DOHH2 (cell line): ENCODE measurements at regions not wholly inside any gene's neighbourhood (a gene's known extent, or its start where the extent isn't known, plus 50 kb on each side); places are given as distances from the start of the nearest gene placed in this dataset.

Experiments used
- H3F3A ChIP-seq: fragments of 200-600 bp; sonication (generic), shearing (Covaris generic); 2 replicates; pipeline ENCODE4 v1.6.0; 2016; ENCODE audit warnings: antibody characterized with exemption, mild to moderate bottlenecking; ENCODE audit not compliant: control insufficient read depth, insufficient read depth
- H3K27ac ChIP-seq: fragments of 200-600 bp; sonication (generic); 2 replicates; pipeline ENCODE4 v1.5.1; 2014; ENCODE audit warnings: low read depth, mild to moderate bottlenecking, low read length, moderate library complexity
- H3K27me3 ChIP-seq: fragments of 200-600 bp; sonication (generic); 2 replicates; pipeline ENCODE4 v1.6.1; 2014; ENCODE audit warnings: mild to moderate bottlenecking, low read length, mixed read lengths; ENCODE audit not compliant: control insufficient read depth
- H3K36me3 ChIP-seq: fragments of 200-600 bp; sonication (generic); 2 replicates; pipeline ENCODE4 v1.6.1; 2014; ENCODE audit warnings: mild to moderate bottlenecking, low read length, moderate library complexity, mixed read lengths; ENCODE audit not compliant: control insufficient read depth
- H3K4me1 ChIP-seq: fragments of 200-600 bp; sonication (generic); 2 replicates; pipeline ENCODE4 v1.6.1; 2014; ENCODE audit warnings: mild to moderate bottlenecking, low read length, mixed read lengths; ENCODE audit not compliant: control insufficient read depth
- H3K4me2 ChIP-seq: fragments of 200-600 bp; sonication (generic); 2 replicates; pipeline ENCODE4 v1.6.0; 2014; ENCODE audit warnings: mild to moderate bottlenecking, low read length, moderate library complexity
- H3K4me3 ChIP-seq: fragments of 200-600 bp; sonication (generic); 2 replicates; pipeline ENCODE4 v1.5.1; 2014; ENCODE audit warnings: mild to moderate bottlenecking, low read length, mixed read lengths
- H3K79me2 ChIP-seq: fragments of 200-600 bp; sonication (generic); 2 replicates; pipeline ENCODE4 v1.6.1; 2014; ENCODE audit warnings: mild to moderate bottlenecking, low read length, mixed read lengths; ENCODE audit not compliant: control insufficient read depth
- H3K9me2 ChIP-seq: fragments of 200-600 bp; sonication (generic); replicated peaks from 2 replicates; pipeline ENCODE4 v1.6.1; 2014; ENCODE audit warnings: mild to moderate bottlenecking, low read length, mixed read lengths; ENCODE audit not compliant: control insufficient read depth
- H3K9me3 ChIP-seq: fragments of 200-600 bp; sonication (generic); 2 replicates; pipeline ENCODE4 v1.6.1; 2014; ENCODE audit warnings: antibody characterized with exemption, low read length, mixed read lengths; ENCODE audit not compliant: control insufficient read depth, insufficient read depth
- H4K20me1 ChIP-seq: fragments of 200-600 bp; sonication (generic); 2 replicates; pipeline ENCODE4 v1.6.0; 2014; ENCODE audit warnings: low read depth, mild to moderate bottlenecking, antibody characterized with exemption, low read length, moderate library complexity; ENCODE audit not compliant: control insufficient read depth, insufficient read depth
- EZH2phosphoT487 ChIP-seq: fragments of 200-600 bp; sonication (generic); IDR thresholded peaks from 2 replicates; pipeline ENCODE4 v1.6.1; 2017; ENCODE audit warnings: borderline replicate concordance, mild to moderate bottlenecking, antibody characterized with exemption, low read length, moderate library complexity, mixed read lengths
- TF ChIP-seq, protein P1 (sequence below): fragments of 200-600 bp; sonication (generic); IDR thresholded peaks from one replicate; pipeline ENCODE4 v1.5.1; 2014; ENCODE audit warnings: antibody characterized with exemption, mild to moderate bottlenecking, low read depth, low read length; ENCODE audit not compliant: poor library complexity, severe bottlenecking

DNA sequence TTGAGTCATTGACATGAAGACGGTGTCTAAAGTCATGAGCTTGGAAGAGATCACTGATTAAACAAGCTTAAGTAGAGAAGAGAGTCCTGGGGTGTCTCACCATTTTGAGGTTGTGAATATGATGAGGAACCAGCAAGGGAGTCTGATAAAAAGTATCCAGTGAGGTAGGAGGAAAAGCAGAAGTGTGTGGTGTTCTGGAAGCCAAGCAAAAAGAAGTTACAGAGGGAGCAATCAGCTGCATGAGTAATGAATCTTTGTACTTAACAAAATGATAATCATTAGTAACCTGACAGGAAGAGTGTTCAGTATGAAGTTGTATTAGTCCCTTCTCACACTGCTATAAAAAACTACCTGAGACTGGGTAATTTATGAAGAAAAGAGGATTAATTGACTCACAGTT is 131.3 kb downstream of the C11orf87 start:
- no peaks in the 10 kb centered on the region for H4K20me1 ChIP-seq
- no peak for TF ChIP-seq EZH2phosphoT487
- TF ChIP-seq, protein P1, sequence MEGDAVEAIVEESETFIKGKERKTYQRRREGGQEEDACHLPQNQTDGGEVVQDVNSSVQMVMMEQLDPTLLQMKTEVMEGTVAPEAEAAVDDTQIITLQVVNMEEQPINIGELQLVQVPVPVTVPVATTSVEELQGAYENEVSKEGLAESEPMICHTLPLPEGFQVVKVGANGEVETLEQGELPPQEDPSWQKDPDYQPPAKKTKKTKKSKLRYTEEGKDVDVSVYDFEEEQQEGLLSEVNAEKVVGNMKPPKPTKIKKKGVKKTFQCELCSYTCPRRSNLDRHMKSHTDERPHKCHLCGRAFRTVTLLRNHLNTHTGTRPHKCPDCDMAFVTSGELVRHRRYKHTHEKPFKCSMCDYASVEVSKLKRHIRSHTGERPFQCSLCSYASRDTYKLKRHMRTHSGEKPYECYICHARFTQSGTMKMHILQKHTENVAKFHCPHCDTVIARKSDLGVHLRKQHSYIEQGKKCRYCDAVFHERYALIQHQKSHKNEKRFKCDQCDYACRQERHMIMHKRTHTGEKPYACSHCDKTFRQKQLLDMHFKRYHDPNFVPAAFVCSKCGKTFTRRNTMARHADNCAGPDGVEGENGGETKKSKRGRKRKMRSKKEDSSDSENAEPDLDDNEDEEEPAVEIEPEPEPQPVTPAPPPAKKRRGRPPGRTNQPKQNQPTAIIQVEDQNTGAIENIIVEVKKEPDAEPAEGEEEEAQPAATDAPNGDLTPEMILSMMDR, result no peak
- H3K4me2 ChIP-seq, result no peak overlapping the region
- H3F3A ChIP-seq, result no peaks in the 10 kb centered on the region
- H3K4me1 ChIP-seq, result no peaks in the 10 kb centered on the region
- no peak overlapping the region for H3K4me3 ChIP-seq
- no peaks in the 10 kb centered on the region for H3K79me2 ChIP-seq
- H3K9me3 ChIP-seq, result no peaks in the 10 kb centered on the region
- no peaks in the 10 kb centered on the region for H3K27me3 ChIP-seq
- no peaks in the 10 kb centered on the region for H3K9me2 ChIP-seq
- no peaks in the 10 kb centered on the region for H3K36me3 ChIP-seq
- H3K27ac ChIP-seq, result no peak overlapping the region

DNA sequence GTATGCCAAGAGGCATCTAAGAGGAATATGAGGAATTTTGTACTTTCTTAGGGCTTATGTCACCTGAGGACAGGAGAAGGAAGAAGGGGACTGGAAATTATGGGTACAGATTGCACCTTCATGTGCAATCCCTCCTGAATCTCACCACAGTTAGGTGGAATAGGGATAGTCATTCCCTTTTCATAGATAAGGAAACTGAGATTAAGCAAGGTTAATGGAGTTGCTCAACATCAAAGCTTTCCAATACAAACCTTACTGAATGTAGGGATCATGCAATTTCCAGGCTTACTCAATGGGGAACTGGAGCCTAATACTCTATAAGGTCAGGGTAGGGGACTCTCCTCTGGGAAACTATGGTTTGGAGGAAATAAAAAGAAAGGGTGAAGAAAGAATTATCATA is 133.0 kb downstream of the C11orf87 start:
- Histone ChIP-seq H3K9me3 (no peaks in the 10 kb centered on the region), H3K4me3 (no peak overlapping the region), H4K20me1 (no peaks in the 10 kb centered on the region), H3F3A (no peaks in the 10 kb centered on the region), H3K4me2 (no peak overlapping the region), H3K9me2 (no peaks in the 10 kb centered on the region), H3K36me3 (no peaks in the 10 kb centered on the region), H3K27ac (no peak overlapping the region), H3K4me1 (no peaks in the 10 kb centered on the region), H3K79me2 (no peaks in the 10 kb centered on the region), H3K27me3 (no peaks in the 10 kb centered on the region)
- TF ChIP-seq, protein P1, result no peak
- no peak for TF ChIP-seq EZH2phosphoT487

DNA sequence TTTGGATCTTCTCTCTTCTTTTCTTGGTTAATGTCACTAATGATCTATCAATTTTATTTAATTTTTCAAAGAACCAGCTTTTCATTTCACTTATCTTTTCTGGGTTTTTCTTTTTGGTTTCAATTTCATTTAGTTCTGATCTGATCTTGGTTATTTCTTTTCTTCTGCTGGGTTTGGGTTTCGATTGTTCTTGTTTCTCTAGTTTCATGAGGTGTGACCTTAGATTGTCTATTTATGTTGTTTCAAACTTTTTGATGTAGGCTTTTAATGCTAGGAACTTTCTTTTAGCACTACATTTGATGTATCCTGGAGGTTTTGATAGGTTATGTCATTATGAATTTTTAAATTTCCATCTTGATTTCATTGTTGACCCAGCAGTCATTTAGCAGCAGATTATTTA is 142.3 kb downstream of the C11orf87 start:
- Histone ChIP-seq H4K20me1 (no peaks in the 10 kb centered on the region), H3K9me2 (no peaks in the 10 kb centered on the region), H3K4me2 (no peak overlapping the region), H3K4me3 (no peak overlapping the region), H3K79me2 (no peaks in the 10 kb centered on the region), H3K27ac (no peak overlapping the region), H3K27me3 (no peaks in the 10 kb centered on the region), H3K4me1 (no peaks in the 10 kb centered on the region), H3F3A (no peaks in the 10 kb centered on the region), H3K36me3 (no peaks in the 10 kb centered on the region), H3K9me3 (no peaks in the 10 kb centered on the region)
- TF ChIP-seq, protein P1, result no peak
- no peak for TF ChIP-seq EZH2phosphoT487

DNA sequence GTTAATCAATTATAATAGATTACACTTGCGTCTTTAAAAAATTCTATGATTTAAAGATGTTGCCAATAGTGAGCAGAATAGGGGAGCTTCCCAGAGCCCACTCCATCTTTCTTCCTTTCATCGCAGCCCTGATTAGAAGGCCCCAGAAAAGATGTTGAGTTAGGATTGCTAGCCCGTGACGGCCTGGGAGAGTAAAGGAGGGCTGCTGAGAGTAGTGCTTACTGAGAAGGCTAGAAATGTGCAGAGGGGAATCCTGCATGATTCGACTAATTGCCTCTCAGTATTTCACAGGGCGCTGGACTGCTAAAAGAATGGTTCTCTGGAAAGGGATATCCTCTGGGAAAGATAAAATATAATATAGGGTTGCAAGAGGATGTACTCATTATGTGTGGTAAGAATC is 160.5 kb downstream of the C11orf87 start:
- TF ChIP-seq, protein P1, result no peak
- no peak for TF ChIP-seq EZH2phosphoT487
- Histone ChIP-seq H3K9me3 (no peaks in the 10 kb centered on the region), H3F3A (no peaks in the 10 kb centered on the region), H3K9me2 (no peaks in the 10 kb centered on the region), H3K4me1 (no peaks in the 10 kb centered on the region), H4K20me1 (no peaks in the 10 kb centered on the region), H3K4me2 (no peak overlapping the region), H3K27ac (no peak overlapping the region), H3K36me3 (no peaks in the 10 kb centered on the region), H3K79me2 (no peaks in the 10 kb centered on the region), H3K4me3 (no peak overlapping the region), H3K27me3 (no peaks in the 10 kb centered on the region)
